Breast epithelium (tissue), 4 donors: ENCODE measurements at regions not wholly inside any gene's neighbourhood (a gene's known extent, or its start where the extent isn't known, plus 50 kb on each side); places are given as distances from the start of the nearest gene placed in this dataset.

Experiments used
- DNase-seq, 2 donors: peaks; one replicate each; pipeline ENCODE4 v3.0.0-alpha.2; 2019; ENCODE audit warnings: low spot score in 2 of 2
- H3K27ac ChIP-seq, 2 donors: fragments of 200-600 bp; sonication (generic) in 1 of 2; one replicate each; pipeline ENCODE4 v1.5.1; 2016 to 2019; ENCODE audit warnings: mild to moderate bottlenecking in 1 of 2
- H3K27me3 ChIP-seq, 2 donors: fragments of 200-600 bp; sonication (generic) in 1 of 2; one replicate each; pipeline versions ENCODE4 v1.5.1 to v1.6.0; 2017 to 2019; ENCODE audit warnings: control low read depth in 1 of 2, mild to moderate bottlenecking in 1 of 2
- H3K36me3 ChIP-seq: fragments of 200-600 bp; one replicate; pipeline ENCODE4 v1.5.1; 2019
- H3K4me1 ChIP-seq, 2 donors: fragments of 200-600 bp; sonication (generic); one replicate each; pipeline ENCODE4 v1.5.1; 2016 to 2019; ENCODE audit warnings: control low read depth in 1 of 2
- H3K4me3 ChIP-seq, 3 donors: fragments of 200-600 bp; sonication (generic); 1 replicate in 2 of 3; 2 replicates in 1 of 3; pipeline ENCODE4 v1.5.1; 2016 to 2019; ENCODE audit warnings: mild to moderate bottlenecking in 3 of 3, moderate library complexity in 2 of 3
- H3K9me3 ChIP-seq, 2 donors: fragments of 200-600 bp; sonication (generic) in 1 of 2; one replicate each; pipeline ENCODE4 v1.5.1; 2016 to 2019; ENCODE audit warnings: control low read depth in 1 of 2
- POLR2A ChIP-seq: fragments of 450-650 bp; IDR thresholded peaks from one replicate; pipeline ENCODE4 v1.6.1; 2016; ENCODE audit warnings: antibody characterized with exemption, mild to moderate bottlenecking, moderate library complexity
- POLR2AphosphoS5 ChIP-seq, 3 donors: sonication (generic); formaldehyde crosslinking; IDR thresholded peaks; one replicate each; pipeline ENCODE4 v1.6.1; 2017; ENCODE audit warnings: antibody characterized with exemption in 3 of 3
- intact Hi-C: fragments of 100-400 bp; cut with DNase I; formaldehyde crosslinking; loops from one replicate; pipeline ENCODE4 v1.15.1; 2023; ENCODE audit warnings: low total_unique reads
- TF ChIP-seq, protein P1 (sequence below), 3 donors: fragments of 450-650 bp; IDR thresholded peaks; one replicate each; pipeline ENCODE4 v1.5.1; 2016 to 2017; ENCODE audit warnings: antibody characterized with exemption in 3 of 3, mild to moderate bottlenecking in 3 of 3, moderate library complexity in 3 of 3

DNA sequence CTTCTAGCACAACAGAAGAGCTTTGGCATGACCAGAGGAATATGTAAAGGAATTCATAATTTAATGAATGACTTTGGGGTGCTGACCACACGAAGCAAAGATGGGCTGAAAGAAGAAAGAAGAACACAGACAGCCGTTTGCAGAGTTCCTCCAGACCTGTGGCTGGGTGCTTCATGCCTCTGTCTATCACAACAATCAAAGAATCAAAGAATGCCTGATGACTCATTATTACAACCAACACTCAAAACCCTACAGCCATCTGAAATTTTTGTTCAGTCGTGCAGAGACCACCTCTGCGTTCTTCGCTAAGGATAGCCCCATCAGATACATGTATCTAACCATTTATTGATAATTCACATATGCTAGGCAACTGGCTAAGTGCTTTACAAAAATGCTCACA, 129.0 kb upstream of the PRICKLE2 start:
- H3K4me1 ChIP-seq = peaks cover 4 to 15% of the 10 kb centered on the region in 2 donors
- TF ChIP-seq POLR2AphosphoS5 (IDR thresholded peaks at IDR 0.05) = no peak
- TF ChIP-seq, protein P1, sequence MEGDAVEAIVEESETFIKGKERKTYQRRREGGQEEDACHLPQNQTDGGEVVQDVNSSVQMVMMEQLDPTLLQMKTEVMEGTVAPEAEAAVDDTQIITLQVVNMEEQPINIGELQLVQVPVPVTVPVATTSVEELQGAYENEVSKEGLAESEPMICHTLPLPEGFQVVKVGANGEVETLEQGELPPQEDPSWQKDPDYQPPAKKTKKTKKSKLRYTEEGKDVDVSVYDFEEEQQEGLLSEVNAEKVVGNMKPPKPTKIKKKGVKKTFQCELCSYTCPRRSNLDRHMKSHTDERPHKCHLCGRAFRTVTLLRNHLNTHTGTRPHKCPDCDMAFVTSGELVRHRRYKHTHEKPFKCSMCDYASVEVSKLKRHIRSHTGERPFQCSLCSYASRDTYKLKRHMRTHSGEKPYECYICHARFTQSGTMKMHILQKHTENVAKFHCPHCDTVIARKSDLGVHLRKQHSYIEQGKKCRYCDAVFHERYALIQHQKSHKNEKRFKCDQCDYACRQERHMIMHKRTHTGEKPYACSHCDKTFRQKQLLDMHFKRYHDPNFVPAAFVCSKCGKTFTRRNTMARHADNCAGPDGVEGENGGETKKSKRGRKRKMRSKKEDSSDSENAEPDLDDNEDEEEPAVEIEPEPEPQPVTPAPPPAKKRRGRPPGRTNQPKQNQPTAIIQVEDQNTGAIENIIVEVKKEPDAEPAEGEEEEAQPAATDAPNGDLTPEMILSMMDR (IDR thresholded peaks at IDR 0.05) = no peak
- TF ChIP-seq POLR2A = no peak

DNA sequence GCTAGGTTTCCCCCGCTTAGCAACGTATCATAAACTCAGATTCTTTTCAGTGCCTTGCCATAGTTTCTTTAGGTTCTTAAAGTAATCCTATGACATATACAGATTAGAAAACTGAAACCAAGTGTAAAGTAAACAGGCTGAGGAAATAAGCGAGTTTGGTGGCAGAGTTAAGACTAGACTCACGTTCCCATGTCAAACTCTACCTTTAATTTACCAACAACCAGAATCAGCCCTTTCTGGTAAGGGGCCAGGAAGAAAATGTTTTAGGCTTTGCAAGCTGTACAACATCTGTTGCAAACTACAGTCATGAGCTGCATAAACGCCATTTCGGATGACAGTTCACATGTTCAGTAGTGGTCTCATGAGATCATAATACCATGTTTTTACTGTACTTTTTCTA, 128.0 kb upstream of the PRICKLE2 start:
- no peaks in the 10 kb centered on the region for H3K27me3 ChIP-seq
- no peak overlapping the region for H3K4me3 ChIP-seq
- peaks cover 4 to 15% of the 10 kb centered on the region in 2 donors for H3K4me1 ChIP-seq
- TF ChIP-seq POLR2AphosphoS5 (IDR thresholded peaks at IDR 0.05) = no peak
- TF ChIP-seq POLR2A = no peak
- TF ChIP-seq, protein P1 (IDR thresholded peaks at IDR 0.05) = no peak
- no peaks in the 10 kb centered on the region for H3K9me3 ChIP-seq
- H3K27ac ChIP-seq = peak overlapping the region; percentile 53 to 90
- intact Hi-C loops = no loop called here
- DNase-seq = no peak
- H3K36me3 ChIP-seq = no peaks in the 10 kb centered on the region

More for the DNA sequence above, 129.0 kb upstream of the PRICKLE2 start:
- Histone ChIP-seq H3K4me3 (no peak overlapping the region), H3K27ac (no peak overlapping the region), H3K9me3 (no peaks in the 10 kb centered on the region), H3K36me3 (no peaks in the 10 kb centered on the region), H3K27me3 (no peaks in the 10 kb centered on the region)
- no peak for DNase-seq
- intact Hi-C loops = no loop called here

DNA sequence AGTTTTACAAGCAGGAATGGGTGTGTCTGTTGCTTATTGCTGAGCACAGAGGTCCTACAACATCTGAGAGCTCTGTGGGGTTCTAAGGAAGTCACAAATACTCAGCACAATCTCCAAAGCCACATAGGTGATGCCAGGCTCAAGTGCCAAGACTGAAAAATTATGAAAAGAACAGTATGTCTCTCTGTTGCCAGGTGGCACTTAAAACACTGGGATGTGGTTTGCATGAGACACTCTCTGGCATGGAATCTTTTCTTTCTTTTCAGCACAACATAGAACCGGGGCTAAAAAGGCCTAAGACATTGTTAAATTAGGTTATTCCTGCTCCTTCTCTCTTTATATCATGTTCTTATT, 127.3 kb upstream of the PRICKLE2 start:
- Histone ChIP-seq H3K4me3 (no peak overlapping the region), H3K27me3 (no peaks in the 10 kb centered on the region), H3K9me3 (no peaks in the 10 kb centered on the region), H3K27ac (peak overlapping the region; percentile 77 to 90), H3K4me1 (peaks cover 4 to 15% of the 10 kb centered on the region in 2 donors), H3K36me3 (no peaks in the 10 kb centered on the region)
- DNase-seq = peak in 1 of 2 donors; percentile 74
- intact Hi-C loops = no loop called here
- no peak for TF ChIP-seq POLR2A
- TF ChIP-seq POLR2AphosphoS5 (IDR thresholded peaks at IDR 0.05) = peak in 1 of 3 donors; percentile 36

DNA sequence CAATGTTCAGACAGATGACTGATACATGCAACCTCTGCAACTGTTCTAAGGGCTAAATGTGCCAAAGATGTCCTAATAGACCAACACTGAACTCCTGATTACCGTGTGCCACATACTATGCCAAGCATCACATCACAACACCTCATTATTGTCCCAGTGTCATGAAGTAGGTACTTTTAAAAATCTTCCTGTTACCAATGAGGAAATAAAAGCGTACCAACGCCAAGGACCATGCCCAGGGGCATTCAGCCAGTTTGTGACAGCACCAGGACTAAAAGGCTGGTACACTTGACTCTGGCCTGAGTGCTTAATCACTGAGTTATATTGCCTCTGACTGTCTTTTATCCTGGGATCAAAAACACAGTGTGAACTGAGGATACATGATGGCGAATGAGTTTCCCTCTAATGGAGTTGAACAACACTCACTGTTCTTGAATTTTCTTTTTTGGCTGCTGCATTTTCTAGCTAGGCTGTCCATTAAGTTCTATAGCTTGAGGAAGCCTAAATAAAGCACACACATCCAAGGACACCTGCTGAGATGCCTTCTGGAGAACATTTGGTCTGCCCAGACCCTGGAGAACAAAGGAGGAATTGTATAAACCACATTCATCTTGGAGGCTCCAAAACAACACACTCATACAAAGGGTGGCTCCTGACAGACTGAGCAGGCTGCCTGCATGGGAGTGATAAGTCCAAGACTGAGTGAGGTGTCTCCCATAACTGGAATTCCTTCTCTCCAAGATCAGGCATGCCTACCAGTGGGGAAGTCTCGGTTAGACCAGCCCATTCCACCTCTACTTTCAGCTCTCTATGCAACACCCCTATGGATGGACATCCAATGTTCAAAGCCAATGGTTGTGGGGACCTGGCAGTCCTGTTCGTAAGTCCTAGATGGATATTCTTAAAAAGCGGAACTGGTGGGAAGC, 126.7 kb upstream of the PRICKLE2 start:
- TF ChIP-seq, protein P1 (IDR thresholded peaks at IDR 0.05) = no peak
- TF ChIP-seq POLR2AphosphoS5 (IDR thresholded peaks at IDR 0.05) = peak in 2 of 3 donors; percentile 11 to 56
- no peak for TF ChIP-seq POLR2A
- Histone ChIP-seq H3K4me1 (peaks cover 4 to 15% of the 10 kb centered on the region in 2 donors), H3K36me3 (no peaks in the 10 kb centered on the region), H3K27ac (peak overlapping the region; percentile 77 to 90), H3K4me3 (no peak overlapping the region), H3K27me3 (no peaks in the 10 kb centered on the region), H3K9me3 (no peaks in the 10 kb centered on the region)
- DNase-seq = peak in 1 of 2 donors; percentile 87
- intact Hi-C loops = no loop called here

DNA sequence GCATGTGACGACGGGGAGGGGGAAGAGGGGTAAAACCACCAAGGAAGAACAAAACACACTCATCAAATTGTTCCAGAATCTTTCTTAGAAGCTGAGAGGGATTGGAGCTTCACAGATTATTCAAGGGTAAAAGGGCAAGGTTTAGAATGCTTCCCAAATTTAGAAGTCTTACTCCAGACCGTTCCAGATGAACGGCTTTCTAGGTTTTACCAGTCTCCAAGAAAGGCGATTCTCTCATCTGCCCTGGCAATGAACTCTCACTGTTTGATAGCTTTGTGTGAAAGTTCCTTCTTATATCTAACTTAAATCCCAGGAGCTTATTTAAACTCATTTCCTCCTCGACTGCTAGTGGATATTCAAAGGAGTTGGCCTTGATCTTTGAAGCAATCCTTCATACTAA, 124.3 kb upstream of the PRICKLE2 start:
- Histone ChIP-seq H3K36me3 (no peaks in the 10 kb centered on the region), H3K4me1 (peaks cover 11 to 14% of the 10 kb centered on the region in 2 donors), H3K27ac (no peak overlapping the region), H3K9me3 (no peaks in the 10 kb centered on the region), H3K27me3 (no peaks in the 10 kb centered on the region), H3K4me3 (no peak overlapping the region)
- no peak for TF ChIP-seq POLR2A
- TF ChIP-seq, protein P1 (IDR thresholded peaks at IDR 0.05) = no peak
- no peak for TF ChIP-seq POLR2AphosphoS5 (IDR thresholded peaks at IDR 0.05)
- no peak for DNase-seq
- intact Hi-C loops = no loop called here
